ENCODE measurements at regions not wholly inside any gene's neighbourhood (a gene's known extent, or its start where the extent isn't known, plus 50 kb on each side); places are given as distances from the start of the nearest gene placed in this dataset.

DNA sequence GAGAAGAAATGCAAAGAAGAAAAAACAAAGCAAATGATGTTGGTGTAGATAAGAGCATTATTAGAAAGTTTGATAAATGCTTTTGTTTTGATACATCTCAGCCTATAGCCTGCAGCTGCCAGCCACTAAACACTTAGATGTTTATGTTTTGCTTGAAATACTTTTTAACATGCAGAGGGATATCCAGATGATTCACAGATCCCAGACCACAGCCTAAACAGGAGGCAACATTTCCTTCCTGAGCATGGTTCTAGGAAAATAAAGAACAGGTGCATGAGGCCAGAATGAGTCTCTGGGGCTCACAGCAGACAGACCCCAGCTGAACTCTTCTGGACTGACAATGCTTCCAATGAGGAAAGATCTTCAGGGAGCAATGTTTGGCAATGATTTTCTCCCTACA, 103.7 kb upstream of the EEA1 start:
- H3K27ac ChIP-seq (ENCODE audit: low read length): no peak overlapping the region
- H3K36me3 ChIP-seq (ENCODE audit: insufficient read depth, low read length): no peaks in the 10 kb centered on the region
- no peak overlapping the region for H2AFZ ChIP-seq (ENCODE audit: low read depth, low read length)
- H3K79me2 ChIP-seq (replicated peaks; ENCODE audit: insufficient read depth, low read length): no peaks in the 10 kb centered on the region
- no peak overlapping the region for H3K9ac ChIP-seq (ENCODE audit: low read length)
- no peak overlapping the region for H3K4me2 ChIP-seq (ENCODE audit: low read length)
- H3F3A ChIP-seq (ENCODE audit: insufficient read depth, low read length, poor library complexity, severe bottlenecking): no peaks in the 10 kb centered on the region
- H3K9me2 ChIP-seq (ENCODE audit: insufficient read depth, low read length): no peaks in the 10 kb centered on the region
- no peaks in the 10 kb centered on the region for H3K9me3 ChIP-seq (ENCODE audit: low read length)
- no peak overlapping the region for H3K4me3 ChIP-seq (ENCODE audit: low read length)
- TF ChIP-seq RAD21 (conservative IDR thresholded peaks at IDR 0.05): no peak
- TF ChIP-seq, protein P1, sequence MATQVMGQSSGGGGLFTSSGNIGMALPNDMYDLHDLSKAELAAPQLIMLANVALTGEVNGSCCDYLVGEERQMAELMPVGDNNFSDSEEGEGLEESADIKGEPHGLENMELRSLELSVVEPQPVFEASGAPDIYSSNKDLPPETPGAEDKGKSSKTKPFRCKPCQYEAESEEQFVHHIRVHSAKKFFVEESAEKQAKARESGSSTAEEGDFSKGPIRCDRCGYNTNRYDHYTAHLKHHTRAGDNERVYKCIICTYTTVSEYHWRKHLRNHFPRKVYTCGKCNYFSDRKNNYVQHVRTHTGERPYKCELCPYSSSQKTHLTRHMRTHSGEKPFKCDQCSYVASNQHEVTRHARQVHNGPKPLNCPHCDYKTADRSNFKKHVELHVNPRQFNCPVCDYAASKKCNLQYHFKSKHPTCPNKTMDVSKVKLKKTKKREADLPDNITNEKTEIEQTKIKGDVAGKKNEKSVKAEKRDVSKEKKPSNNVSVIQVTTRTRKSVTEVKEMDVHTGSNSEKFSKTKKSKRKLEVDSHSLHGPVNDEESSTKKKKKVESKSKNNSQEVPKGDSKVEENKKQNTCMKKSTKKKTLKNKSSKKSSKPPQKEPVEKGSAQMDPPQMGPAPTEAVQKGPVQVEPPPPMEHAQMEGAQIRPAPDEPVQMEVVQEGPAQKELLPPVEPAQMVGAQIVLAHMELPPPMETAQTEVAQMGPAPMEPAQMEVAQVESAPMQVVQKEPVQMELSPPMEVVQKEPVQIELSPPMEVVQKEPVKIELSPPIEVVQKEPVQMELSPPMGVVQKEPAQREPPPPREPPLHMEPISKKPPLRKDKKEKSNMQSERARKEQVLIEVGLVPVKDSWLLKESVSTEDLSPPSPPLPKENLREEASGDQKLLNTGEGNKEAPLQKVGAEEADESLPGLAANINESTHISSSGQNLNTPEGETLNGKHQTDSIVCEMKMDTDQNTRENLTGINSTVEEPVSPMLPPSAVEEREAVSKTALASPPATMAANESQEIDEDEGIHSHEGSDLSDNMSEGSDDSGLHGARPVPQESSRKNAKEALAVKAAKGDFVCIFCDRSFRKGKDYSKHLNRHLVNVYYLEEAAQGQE (IDR thresholded peaks at IDR 0.05; ENCODE audit: borderline replicate concordance): no peak
- no peak for TF ChIP-seq MXI1 (conservative IDR thresholded peaks at IDR 0.05; ENCODE audit: poor library complexity, severe bottlenecking)
- no peak for TF ChIP-seq EP300 (conservative IDR thresholded peaks at IDR 0.05; ENCODE audit: poor library complexity, severe bottlenecking)
- no peak for TF ChIP-seq SMC3 (conservative IDR thresholded peaks at IDR 0.05; ENCODE audit: poor library complexity)
- TF ChIP-seq EZH2 (IDR thresholded peaks at IDR 0.05; ENCODE audit: borderline replicate concordance, insufficient read depth, low read length, poor library complexity, severe bottlenecking): no peak
- TF ChIP-seq TAF1 (IDR thresholded peaks at IDR 0.05; ENCODE audit: low read depth): no peak
- TF ChIP-seq, protein P2, sequence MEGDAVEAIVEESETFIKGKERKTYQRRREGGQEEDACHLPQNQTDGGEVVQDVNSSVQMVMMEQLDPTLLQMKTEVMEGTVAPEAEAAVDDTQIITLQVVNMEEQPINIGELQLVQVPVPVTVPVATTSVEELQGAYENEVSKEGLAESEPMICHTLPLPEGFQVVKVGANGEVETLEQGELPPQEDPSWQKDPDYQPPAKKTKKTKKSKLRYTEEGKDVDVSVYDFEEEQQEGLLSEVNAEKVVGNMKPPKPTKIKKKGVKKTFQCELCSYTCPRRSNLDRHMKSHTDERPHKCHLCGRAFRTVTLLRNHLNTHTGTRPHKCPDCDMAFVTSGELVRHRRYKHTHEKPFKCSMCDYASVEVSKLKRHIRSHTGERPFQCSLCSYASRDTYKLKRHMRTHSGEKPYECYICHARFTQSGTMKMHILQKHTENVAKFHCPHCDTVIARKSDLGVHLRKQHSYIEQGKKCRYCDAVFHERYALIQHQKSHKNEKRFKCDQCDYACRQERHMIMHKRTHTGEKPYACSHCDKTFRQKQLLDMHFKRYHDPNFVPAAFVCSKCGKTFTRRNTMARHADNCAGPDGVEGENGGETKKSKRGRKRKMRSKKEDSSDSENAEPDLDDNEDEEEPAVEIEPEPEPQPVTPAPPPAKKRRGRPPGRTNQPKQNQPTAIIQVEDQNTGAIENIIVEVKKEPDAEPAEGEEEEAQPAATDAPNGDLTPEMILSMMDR (IDR thresholded peaks at IDR 0.05; ENCODE audit: poor library complexity, severe bottlenecking): no peak
- TF ChIP-seq POLR2AphosphoS5 (IDR thresholded peaks at IDR 0.05): no peak
- H4K20me1 ChIP-seq (ENCODE audit: insufficient read depth): no peaks in the 10 kb centered on the region
- no peaks in the 10 kb centered on the region for H3K27me3 ChIP-seq (ENCODE audit: insufficient read depth, low read depth, low read length)

DNA sequence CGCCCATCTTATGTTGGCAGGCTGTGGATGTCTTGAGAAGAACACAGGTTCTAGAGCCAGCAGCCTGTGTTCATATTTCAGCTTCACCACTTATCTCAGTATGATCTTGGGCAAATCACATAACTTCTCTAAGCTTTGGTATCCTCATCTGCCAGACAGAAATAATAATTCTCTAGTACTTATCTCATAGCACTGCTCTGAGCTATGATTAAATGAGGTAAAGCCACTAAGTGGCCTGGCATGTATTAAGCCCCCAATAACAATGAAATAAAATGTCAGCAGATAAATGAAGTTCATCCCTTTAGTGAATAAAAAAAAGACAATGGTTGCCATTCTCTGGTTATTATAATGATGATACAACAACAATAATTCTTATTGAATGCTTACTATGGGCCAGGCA, 104.9 kb upstream of the EEA1 start:
- Histone ChIP-seq H3K4me2 (ENCODE audit: low read length) (no peak overlapping the region), H3K9ac (ENCODE audit: low read length) (no peak overlapping the region), H3F3A (ENCODE audit: insufficient read depth, low read length, poor library complexity, severe bottlenecking) (no peaks in the 10 kb centered on the region), H2AFZ (ENCODE audit: low read depth, low read length) (no peak overlapping the region), H3K36me3 (ENCODE audit: insufficient read depth, low read length) (no peaks in the 10 kb centered on the region), H3K9me2 (ENCODE audit: insufficient read depth, low read length) (no peaks in the 10 kb centered on the region), H3K79me2 (replicated peaks; ENCODE audit: insufficient read depth, low read length) (no peaks in the 10 kb centered on the region), H3K27me3 (ENCODE audit: insufficient read depth, low read depth, low read length) (no peaks in the 10 kb centered on the region), H3K9me3 (ENCODE audit: low read length) (no peaks in the 10 kb centered on the region), H3K4me3 (ENCODE audit: low read length) (no peak overlapping the region), H4K20me1 (ENCODE audit: insufficient read depth) (no peaks in the 10 kb centered on the region), H3K27ac (ENCODE audit: low read length) (no peak overlapping the region)
- TF ChIP-seq, protein P1 (IDR thresholded peaks at IDR 0.05; ENCODE audit: borderline replicate concordance): no peak
- TF ChIP-seq MXI1 (conservative IDR thresholded peaks at IDR 0.05; ENCODE audit: poor library complexity, severe bottlenecking) (no peak), TAF1 (IDR thresholded peaks at IDR 0.05; ENCODE audit: low read depth) (no peak), POLR2AphosphoS5 (IDR thresholded peaks at IDR 0.05) (no peak), RAD21 (conservative IDR thresholded peaks at IDR 0.05) (no peak), EP300 (conservative IDR thresholded peaks at IDR 0.05; ENCODE audit: poor library complexity, severe bottlenecking) (no peak)

Data from neural cell (in vitro differentiated cells).